ENCODE measurements at regions not wholly inside any gene's neighbourhood (a gene's known extent, or its start where the extent isn't known, plus 50 kb on each side); places are given as distances from the start of the nearest gene placed in this dataset.

DNA sequence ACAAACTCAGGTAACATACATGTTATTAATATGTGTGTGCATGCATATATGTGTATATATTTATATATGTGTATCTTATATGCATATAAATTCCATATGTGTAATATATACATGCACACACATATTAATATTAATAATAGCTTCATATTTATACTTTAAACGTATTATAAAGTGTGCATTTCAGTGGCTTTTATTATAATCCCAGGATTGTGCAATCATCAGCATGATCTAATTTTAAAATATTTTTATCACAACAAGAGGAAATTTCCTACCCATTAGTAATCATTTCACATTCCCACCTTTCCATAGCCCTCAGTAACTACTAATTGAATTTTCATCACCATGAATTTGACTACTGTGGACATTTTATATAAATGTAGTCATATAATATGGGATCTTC lies 2211.9 kb upstream of the TENM3 start:
- H4K20me1 ChIP-seq (ENCODE audit: insufficient read depth, low read length) = no peaks in the 10 kb centered on the region
- H3K4me1 ChIP-seq (ENCODE audit: insufficient read depth, low read length) = no peaks in the 10 kb centered on the region
- H3K79me2 ChIP-seq (ENCODE audit: insufficient read depth, low read length) = no peaks in the 10 kb centered on the region
- no peak overlapping the region for H2AFZ ChIP-seq (ENCODE audit: low read length)
- no peak for DNase-seq (ENCODE audit: insufficient read length, low spot score, missing footprints)
- H3K27ac ChIP-seq (ENCODE audit: low read depth, low read length) = no peak overlapping the region
- no peak overlapping the region for H3K4me2 ChIP-seq (ENCODE audit: insufficient read depth, low read length)
- H3K9me3 ChIP-seq (ENCODE audit: low read depth, low read length) = peaks cover 3% of the 10 kb centered on the region
- TF ChIP-seq, protein P1, sequence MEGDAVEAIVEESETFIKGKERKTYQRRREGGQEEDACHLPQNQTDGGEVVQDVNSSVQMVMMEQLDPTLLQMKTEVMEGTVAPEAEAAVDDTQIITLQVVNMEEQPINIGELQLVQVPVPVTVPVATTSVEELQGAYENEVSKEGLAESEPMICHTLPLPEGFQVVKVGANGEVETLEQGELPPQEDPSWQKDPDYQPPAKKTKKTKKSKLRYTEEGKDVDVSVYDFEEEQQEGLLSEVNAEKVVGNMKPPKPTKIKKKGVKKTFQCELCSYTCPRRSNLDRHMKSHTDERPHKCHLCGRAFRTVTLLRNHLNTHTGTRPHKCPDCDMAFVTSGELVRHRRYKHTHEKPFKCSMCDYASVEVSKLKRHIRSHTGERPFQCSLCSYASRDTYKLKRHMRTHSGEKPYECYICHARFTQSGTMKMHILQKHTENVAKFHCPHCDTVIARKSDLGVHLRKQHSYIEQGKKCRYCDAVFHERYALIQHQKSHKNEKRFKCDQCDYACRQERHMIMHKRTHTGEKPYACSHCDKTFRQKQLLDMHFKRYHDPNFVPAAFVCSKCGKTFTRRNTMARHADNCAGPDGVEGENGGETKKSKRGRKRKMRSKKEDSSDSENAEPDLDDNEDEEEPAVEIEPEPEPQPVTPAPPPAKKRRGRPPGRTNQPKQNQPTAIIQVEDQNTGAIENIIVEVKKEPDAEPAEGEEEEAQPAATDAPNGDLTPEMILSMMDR (IDR thresholded peaks at IDR 0.05; ENCODE audit: extremely low read depth, low read depth, low read length) = no peak
- H3K36me3 ChIP-seq (ENCODE audit: insufficient read depth, low read length) = no peaks in the 10 kb centered on the region
- H3K27me3 ChIP-seq (ENCODE audit: insufficient read depth, low read length) = no peaks in the 10 kb centered on the region
- no peak overlapping the region for H3K4me3 ChIP-seq (ENCODE audit: insufficient read depth, low read length)

DNA sequence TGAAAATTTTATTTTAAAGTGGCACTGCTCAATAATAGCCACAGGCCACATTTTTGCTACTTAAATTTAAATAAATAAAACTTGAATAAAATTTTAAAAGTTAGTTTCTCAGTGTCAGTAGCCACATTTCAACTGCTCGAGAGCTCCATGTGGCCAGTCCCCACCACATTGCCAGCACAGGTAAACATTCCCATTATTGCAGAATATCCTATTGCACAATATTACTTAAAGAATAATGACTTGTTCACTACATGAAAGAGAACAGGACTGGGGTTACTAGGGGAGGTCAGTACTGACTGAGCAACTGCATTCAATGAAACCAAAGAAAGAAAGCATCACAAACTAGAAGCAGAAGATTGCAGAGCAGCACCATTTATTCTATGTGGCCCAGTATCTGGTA lies 2201.6 kb upstream of the TENM3 start:
- no peak overlapping the region for H2AFZ ChIP-seq (ENCODE audit: low read length)
- H4K20me1 ChIP-seq (ENCODE audit: insufficient read depth, low read length) = no peaks in the 10 kb centered on the region
- no peak for DNase-seq (ENCODE audit: insufficient read length, low spot score, missing footprints)
- TF ChIP-seq, protein P1 (IDR thresholded peaks at IDR 0.05; ENCODE audit: extremely low read depth, low read depth, low read length) = no peak
- no peak overlapping the region for H3K27ac ChIP-seq (ENCODE audit: low read depth, low read length)
- H3K36me3 ChIP-seq (ENCODE audit: insufficient read depth, low read length) = no peaks in the 10 kb centered on the region
- H3K27me3 ChIP-seq (ENCODE audit: insufficient read depth, low read length) = no peaks in the 10 kb centered on the region
- no peak overlapping the region for H3K4me3 ChIP-seq (ENCODE audit: insufficient read depth, low read length)
- no peak overlapping the region for H3K4me2 ChIP-seq (ENCODE audit: insufficient read depth, low read length)
- no peaks in the 10 kb centered on the region for H3K9me3 ChIP-seq (ENCODE audit: low read depth, low read length)
- H3K79me2 ChIP-seq (ENCODE audit: insufficient read depth, low read length) = no peaks in the 10 kb centered on the region
- no peaks in the 10 kb centered on the region for H3K4me1 ChIP-seq (ENCODE audit: insufficient read depth, low read length)

DNA sequence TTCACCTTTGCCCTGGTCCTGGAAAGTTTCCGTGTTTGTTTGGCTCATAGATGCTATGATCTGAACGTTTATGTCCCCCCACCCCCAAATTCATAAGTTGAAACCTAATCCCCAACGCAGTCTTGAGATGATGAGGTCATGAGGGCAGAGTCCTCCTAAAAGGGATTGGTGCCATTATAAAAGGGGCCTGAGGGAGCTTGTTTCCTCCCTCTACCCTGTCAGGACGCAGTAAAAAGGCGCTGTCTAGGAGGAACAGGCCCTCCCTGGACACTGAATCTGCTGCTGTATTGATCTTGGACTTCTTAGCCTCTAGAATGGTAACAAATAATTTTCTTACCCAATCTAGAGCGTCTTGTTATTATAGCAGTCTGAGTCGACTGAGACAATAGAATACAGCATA lies 2190.6 kb upstream of the TENM3 start:
- Histone ChIP-seq H3K9me3 (ENCODE audit: low read depth, low read length) (no peaks in the 10 kb centered on the region), H3K4me1 (ENCODE audit: insufficient read depth, low read length) (no peaks in the 10 kb centered on the region), H2AFZ (ENCODE audit: low read length) (no peak overlapping the region), H3K27ac (ENCODE audit: low read depth, low read length) (no peak overlapping the region), H3K4me3 (ENCODE audit: insufficient read depth, low read length) (no peak overlapping the region), H3K4me2 (ENCODE audit: insufficient read depth, low read length) (no peak overlapping the region), H3K27me3 (ENCODE audit: insufficient read depth, low read length) (peaks cover 11% of the 10 kb centered on the region), H3K79me2 (ENCODE audit: insufficient read depth, low read length) (no peaks in the 10 kb centered on the region), H3K36me3 (ENCODE audit: insufficient read depth, low read length) (no peaks in the 10 kb centered on the region), H4K20me1 (ENCODE audit: insufficient read depth, low read length) (no peaks in the 10 kb centered on the region)
- no peak for DNase-seq (ENCODE audit: insufficient read length, low spot score, missing footprints)
- TF ChIP-seq, protein P1 (IDR thresholded peaks at IDR 0.05; ENCODE audit: extremely low read depth, low read depth, low read length) = no peak

DNA sequence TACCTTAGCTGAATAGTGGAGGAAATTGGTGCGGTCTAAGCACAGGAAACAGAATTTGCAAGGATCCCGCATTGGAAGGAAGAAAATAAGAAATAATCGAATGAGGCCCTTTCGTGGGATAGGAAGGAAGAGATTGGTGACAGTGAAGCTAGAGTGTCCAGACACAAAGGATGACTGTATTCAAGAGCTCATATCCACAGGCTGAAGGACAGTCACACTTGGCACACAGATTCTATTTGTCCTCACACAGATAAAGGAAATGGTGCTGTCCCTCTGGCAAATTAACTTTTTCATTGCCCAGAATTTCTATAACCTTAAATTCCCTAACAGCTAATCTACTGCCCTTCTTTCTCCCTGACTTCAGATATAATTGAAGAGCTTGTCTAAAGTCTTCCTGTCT lies 2188.9 kb upstream of the TENM3 start:
- no peak overlapping the region for H3K4me3 ChIP-seq (ENCODE audit: insufficient read depth, low read length)
- H3K79me2 ChIP-seq (ENCODE audit: insufficient read depth, low read length) = no peaks in the 10 kb centered on the region
- H4K20me1 ChIP-seq (ENCODE audit: insufficient read depth, low read length) = no peaks in the 10 kb centered on the region
- no peak overlapping the region for H3K27ac ChIP-seq (ENCODE audit: low read depth, low read length)
- no peak overlapping the region for H3K4me2 ChIP-seq (ENCODE audit: insufficient read depth, low read length)
- no peaks in the 10 kb centered on the region for H3K36me3 ChIP-seq (ENCODE audit: insufficient read depth, low read length)
- DNase-seq (ENCODE audit: insufficient read length, low spot score, missing footprints) = no peak
- no peaks in the 10 kb centered on the region for H3K9me3 ChIP-seq (ENCODE audit: low read depth, low read length)
- no peaks in the 10 kb centered on the region for H3K4me1 ChIP-seq (ENCODE audit: insufficient read depth, low read length)
- no peak overlapping the region for H2AFZ ChIP-seq (ENCODE audit: low read length)
- TF ChIP-seq, protein P1 (IDR thresholded peaks at IDR 0.05; ENCODE audit: extremely low read depth, low read depth, low read length) = no peak
- H3K27me3 ChIP-seq (ENCODE audit: insufficient read depth, low read length) = peaks cover 14% of the 10 kb centered on the region
